DOHH2 (cell line): ENCODE measurements at regions not wholly inside any gene's neighbourhood (a gene's known extent, or its start where the extent isn't known, plus 50 kb on each side); places are given as distances from the start of the nearest gene placed in this dataset.

Experiments used
- H3F3A ChIP-seq: fragments of 200-600 bp; sonication (generic), shearing (Covaris generic); 2 replicates; pipeline ENCODE4 v1.6.0; 2016; ENCODE audit warnings: antibody characterized with exemption, mild to moderate bottlenecking; ENCODE audit not compliant: control insufficient read depth, insufficient read depth
- H3K27ac ChIP-seq: fragments of 200-600 bp; sonication (generic); 2 replicates; pipeline ENCODE4 v1.5.1; 2014; ENCODE audit warnings: low read depth, mild to moderate bottlenecking, low read length, moderate library complexity
- H3K27me3 ChIP-seq: fragments of 200-600 bp; sonication (generic); 2 replicates; pipeline ENCODE4 v1.6.1; 2014; ENCODE audit warnings: mild to moderate bottlenecking, low read length, mixed read lengths; ENCODE audit not compliant: control insufficient read depth
- H3K36me3 ChIP-seq: fragments of 200-600 bp; sonication (generic); 2 replicates; pipeline ENCODE4 v1.6.1; 2014; ENCODE audit warnings: mild to moderate bottlenecking, low read length, moderate library complexity, mixed read lengths; ENCODE audit not compliant: control insufficient read depth
- H3K4me1 ChIP-seq: fragments of 200-600 bp; sonication (generic); 2 replicates; pipeline ENCODE4 v1.6.1; 2014; ENCODE audit warnings: mild to moderate bottlenecking, low read length, mixed read lengths; ENCODE audit not compliant: control insufficient read depth
- H3K4me2 ChIP-seq: fragments of 200-600 bp; sonication (generic); 2 replicates; pipeline ENCODE4 v1.6.0; 2014; ENCODE audit warnings: mild to moderate bottlenecking, low read length, moderate library complexity
- H3K4me3 ChIP-seq: fragments of 200-600 bp; sonication (generic); 2 replicates; pipeline ENCODE4 v1.5.1; 2014; ENCODE audit warnings: mild to moderate bottlenecking, low read length, mixed read lengths
- H3K79me2 ChIP-seq: fragments of 200-600 bp; sonication (generic); 2 replicates; pipeline ENCODE4 v1.6.1; 2014; ENCODE audit warnings: mild to moderate bottlenecking, low read length, mixed read lengths; ENCODE audit not compliant: control insufficient read depth
- H3K9me2 ChIP-seq: fragments of 200-600 bp; sonication (generic); replicated peaks from 2 replicates; pipeline ENCODE4 v1.6.1; 2014; ENCODE audit warnings: mild to moderate bottlenecking, low read length, mixed read lengths; ENCODE audit not compliant: control insufficient read depth
- H3K9me3 ChIP-seq: fragments of 200-600 bp; sonication (generic); 2 replicates; pipeline ENCODE4 v1.6.1; 2014; ENCODE audit warnings: antibody characterized with exemption, low read length, mixed read lengths; ENCODE audit not compliant: control insufficient read depth, insufficient read depth
- H4K20me1 ChIP-seq: fragments of 200-600 bp; sonication (generic); 2 replicates; pipeline ENCODE4 v1.6.0; 2014; ENCODE audit warnings: low read depth, mild to moderate bottlenecking, antibody characterized with exemption, low read length, moderate library complexity; ENCODE audit not compliant: control insufficient read depth, insufficient read depth
- CTCF ChIP-seq: fragments of 200-600 bp; sonication (generic); IDR thresholded peaks from one replicate; pipeline ENCODE4 v1.5.1; 2014; ENCODE audit warnings: antibody characterized with exemption, mild to moderate bottlenecking, low read depth, low read length; ENCODE audit not compliant: poor library complexity, severe bottlenecking
- EZH2phosphoT487 ChIP-seq: fragments of 200-600 bp; sonication (generic); IDR thresholded peaks from 2 replicates; pipeline ENCODE4 v1.6.1; 2017; ENCODE audit warnings: borderline replicate concordance, mild to moderate bottlenecking, antibody characterized with exemption, low read length, moderate library complexity, mixed read lengths

GRCh38 chr4:155433636-155434360 is 57.0 kb upstream of the MAP9 start:
- H3F3A ChIP-seq, result no peaks in the 10 kb centered on the region
- H3K4me2 ChIP-seq, result no peak overlapping the region
- no peaks in the 10 kb centered on the region for H3K4me1 ChIP-seq
- H4K20me1 ChIP-seq, result no peaks in the 10 kb centered on the region
- H3K27ac ChIP-seq, result no peak overlapping the region
- H3K79me2 ChIP-seq, result no peaks in the 10 kb centered on the region
- H3K9me3 ChIP-seq, result no peaks in the 10 kb centered on the region
- no peak overlapping the region for H3K4me3 ChIP-seq
- TF ChIP-seq EZH2phosphoT487 (no peak), CTCF (no peak)
- H3K27me3 ChIP-seq, result no peaks in the 10 kb centered on the region
- H3K9me2 ChIP-seq, result no peaks in the 10 kb centered on the region
- no peaks in the 10 kb centered on the region for H3K36me3 ChIP-seq

DNA sequence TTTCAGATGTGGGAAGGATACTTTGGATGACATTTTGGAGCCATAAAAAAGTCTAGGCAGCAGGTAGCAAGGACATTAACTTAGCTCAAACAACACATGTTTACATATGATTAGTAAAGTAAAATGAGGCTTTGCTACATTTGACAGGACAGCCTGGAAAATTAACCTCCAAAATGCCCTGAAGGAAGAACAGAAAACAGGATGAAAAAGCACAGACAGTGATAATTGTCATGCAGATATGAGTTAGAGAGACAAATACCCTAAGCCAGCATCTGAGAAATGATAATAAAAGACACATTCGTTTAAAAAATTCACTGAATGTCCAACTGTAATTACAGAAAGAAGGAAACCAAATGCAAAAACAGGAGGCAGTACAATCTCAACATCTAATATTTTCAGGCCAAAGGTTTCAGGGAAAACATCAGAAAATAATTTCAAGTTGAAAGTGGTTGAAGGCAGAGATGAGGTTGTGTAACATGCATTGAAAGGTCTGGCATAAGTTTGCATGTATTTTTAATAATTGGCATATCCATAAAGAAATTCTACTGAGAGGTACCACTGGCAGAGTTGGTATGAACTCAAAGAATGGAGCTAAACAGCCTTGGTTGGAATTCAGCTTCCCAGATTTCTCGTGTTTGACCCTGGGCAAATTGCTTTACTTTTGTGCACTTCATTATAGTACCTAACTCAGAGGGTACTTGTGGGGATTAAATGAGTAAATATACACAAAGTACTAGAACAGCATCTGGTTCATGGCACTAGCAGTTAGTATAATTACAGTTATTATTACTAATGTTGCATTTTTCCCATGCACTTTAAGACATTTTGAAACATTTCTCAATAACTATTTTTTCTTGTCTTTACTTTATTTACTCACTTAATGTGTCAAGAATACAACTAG is 54.4 kb upstream of the MAP9 start:
- no peak for TF ChIP-seq CTCF
- Histone ChIP-seq H3K79me2 (no peaks in the 10 kb centered on the region), H3K4me2 (no peak overlapping the region), H3K27ac (no peak overlapping the region), H4K20me1 (no peaks in the 10 kb centered on the region), H3K27me3 (no peaks in the 10 kb centered on the region), H3K9me2 (no peaks in the 10 kb centered on the region), H3K4me1 (no peaks in the 10 kb centered on the region), H3K36me3 (no peaks in the 10 kb centered on the region), H3K9me3 (no peaks in the 10 kb centered on the region), H3K4me3 (no peak overlapping the region), H3F3A (no peaks in the 10 kb centered on the region)

DNA sequence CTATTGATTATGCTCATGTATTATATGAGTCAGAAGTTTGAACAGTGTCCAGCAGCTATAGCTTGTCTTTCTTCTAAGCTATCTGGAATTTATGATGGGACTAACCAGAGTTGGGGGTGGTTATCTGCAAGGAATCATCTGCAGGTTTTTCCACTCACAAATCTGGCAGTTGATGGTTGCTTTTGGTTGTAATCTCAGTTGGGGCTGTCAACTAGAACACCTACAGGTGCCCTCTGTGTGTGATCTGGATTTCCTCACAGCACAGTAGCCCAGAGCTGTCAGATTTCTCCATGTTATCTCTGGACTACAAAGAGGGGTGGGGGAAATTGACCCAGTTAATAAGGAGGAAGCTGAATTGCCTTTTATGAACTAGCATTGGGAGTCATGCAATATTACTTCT is 51.4 kb upstream of the MAP9 start:
- H3K36me3 ChIP-seq, result no peaks in the 10 kb centered on the region
- H3K4me3 ChIP-seq, result no peak overlapping the region

More for the DNA sequence above, 51.4 kb upstream of the MAP9 start:
- H3K9me2 ChIP-seq, result no peaks in the 10 kb centered on the region
- no peaks in the 10 kb centered on the region for H3K9me3 ChIP-seq
- no peaks in the 10 kb centered on the region for H3K27me3 ChIP-seq
- no peaks in the 10 kb centered on the region for H3K79me2 ChIP-seq
- no peak overlapping the region for H3K27ac ChIP-seq
- no peaks in the 10 kb centered on the region for H4K20me1 ChIP-seq
- H3K4me2 ChIP-seq, result no peak overlapping the region
- H3K4me1 ChIP-seq, result no peaks in the 10 kb centered on the region
- TF ChIP-seq EZH2phosphoT487, result no peak
- no peak for TF ChIP-seq CTCF
- H3F3A ChIP-seq, result no peaks in the 10 kb centered on the region
